Brain microvascular endothelial cell (primary cell): ENCODE measurements at regions not wholly inside any gene's neighbourhood (a gene's known extent, or its start where the extent isn't known, plus 50 kb on each side); places are given as distances from the start of the nearest gene placed in this dataset.

Source experiments
- DNase-seq: peaks from one replicate; pipeline ENCODE4 v3.0.0-alpha.2; 2020
- H3K27ac ChIP-seq: fragments of 250-450 bp; sonication (Bioruptor Pico); 2 replicates; pipeline ENCODE4 v1.5.1; 2020; ENCODE audit warnings: mild to moderate bottlenecking, moderate library complexity
- H3K27me3 ChIP-seq: fragments of 250-450 bp; sonication (Bioruptor Pico); replicated peaks from 2 replicates; pipeline ENCODE4 v1.5.1; 2020; ENCODE audit warnings: mild to moderate bottlenecking
- H3K36me3 ChIP-seq: fragments of 250-450 bp; sonication (Bioruptor Pico); replicated peaks from 2 replicates; pipeline ENCODE4 v1.5.1; 2020; ENCODE audit warnings: mild to moderate bottlenecking
- H3K4me3 ChIP-seq: 2 replicates; pipeline ENCODE4 v1.5.1; 2011; ENCODE audit warnings: low read depth, mild to moderate bottlenecking, control low read depth, low read length, moderate library complexity
- CTCF ChIP-seq: IDR thresholded peaks from 2 replicates; pipeline ENCODE4 v1.5.1; 2011; ENCODE audit warnings: low read depth, mild to moderate bottlenecking, moderate library complexity, low read length, control low read depth, inconsistent platforms; ENCODE audit errors: missing control alignments
- in situ Hi-C: cut with HindIII; loops from 2 replicates; pipeline ENCODE4 v1.10.0; 2017; ENCODE audit warnings: low sequenced_read_pairs, low pct_ligation_motif_present

- no peaks in the 10 kb centered on the region for H3K27me3 ChIP-seq
- no peak overlapping the region for H3K4me3 ChIP-seq
- H3K36me3 ChIP-seq = no peaks in the 10 kb centered on the region
- DNase-seq = no peak
- in situ Hi-C loops = no loop called here
- TF ChIP-seq CTCF = no peak
- no peak overlapping the region for H3K27ac ChIP-seq
Observed at GRCh38 chr5:163941079-163941478, 435.7 kb downstream of the MAT2B start.

- no peaks in the 10 kb centered on the region for H3K36me3 ChIP-seq
- H3K27ac ChIP-seq = no peak overlapping the region
- no peak for TF ChIP-seq CTCF
- in situ Hi-C loops = no loop called here
- no peak overlapping the region for H3K4me3 ChIP-seq
- no peak for DNase-seq
- H3K27me3 ChIP-seq = no peaks in the 10 kb centered on the region
Observed at GRCh38 chr5:163943546-163943945, 438.1 kb downstream of the MAT2B start.

DNA sequence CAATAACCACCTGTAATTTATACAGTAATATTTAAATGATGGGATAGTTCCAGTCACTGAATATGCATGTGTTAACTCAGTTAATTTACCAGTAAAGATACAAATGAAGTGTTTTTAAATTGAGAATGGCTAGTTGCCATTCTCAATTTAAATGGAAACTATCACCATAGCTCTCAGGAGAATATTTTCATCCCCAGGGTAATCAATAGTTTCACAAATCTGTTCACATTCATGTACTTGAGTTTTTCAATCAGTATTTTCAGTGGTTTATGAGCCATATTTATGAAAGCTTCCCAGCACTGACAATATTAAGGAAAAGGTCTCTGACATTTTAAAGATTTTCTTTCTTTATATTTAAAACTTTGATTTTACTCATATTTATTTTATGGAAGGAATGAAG, 439.3 kb downstream of the MAT2B start:
- Histone ChIP-seq H3K36me3 (no peaks in the 10 kb centered on the region), H3K4me3 (no peak overlapping the region), H3K27me3 (no peaks in the 10 kb centered on the region), H3K27ac (no peak overlapping the region)
- no peak for TF ChIP-seq CTCF
- in situ Hi-C loops = no loop called here
- DNase-seq = no peak

GRCh38 chr5:163947848-163948666, 442.6 kb downstream of the MAT2B start:
- Histone ChIP-seq H3K36me3 (no peaks in the 10 kb centered on the region), H3K27ac (no peak overlapping the region), H3K4me3 (no peak overlapping the region), H3K27me3 (no peaks in the 10 kb centered on the region)
- no peak for TF ChIP-seq CTCF
- in situ Hi-C loops = no loop called here
- no peak for DNase-seq

GRCh38 chr5:163950248-163950647, 444.8 kb downstream of the MAT2B start:
- TF ChIP-seq CTCF = no peak
- Histone ChIP-seq H3K27me3 (no peaks in the 10 kb centered on the region), H3K27ac (no peak overlapping the region), H3K36me3 (no peaks in the 10 kb centered on the region), H3K4me3 (no peak overlapping the region)
- in situ Hi-C loops = no loop called here
- DNase-seq = no peak

GRCh38 chr5:163951069-163951468, 445.6 kb downstream of the MAT2B start:
- Histone ChIP-seq H3K27ac (no peak overlapping the region), H3K4me3 (no peak overlapping the region), H3K36me3 (no peaks in the 10 kb centered on the region), H3K27me3 (no peaks in the 10 kb centered on the region)
- no peak for DNase-seq
- in situ Hi-C loops = no loop called here
- no peak for TF ChIP-seq CTCF
